NCI-H69 (cell line): ENCODE measurements at regions not wholly inside any gene's neighbourhood (a gene's known extent, or its start where the extent isn't known, plus 50 kb on each side); places are given as distances from the start of the nearest gene placed in this dataset.
A peak's percentile ranks its signal among the peaks of the same experiment; 100 is the strongest.

Experiments used
- DNase-seq: peaks from one replicate; lab custom pipeline; 2025; lab: John Stamatoyannopoulos, UW

GRCh38 chr11:113554526-113554925 lies 79.3 kb upstream of the DRD2 start:
- DNase-seq = peak; percentile 99

GRCh38 chr11:113553915-113554314 lies 78.7 kb upstream of the DRD2 start:
- peak; percentile 91 for DNase-seq

DNA sequence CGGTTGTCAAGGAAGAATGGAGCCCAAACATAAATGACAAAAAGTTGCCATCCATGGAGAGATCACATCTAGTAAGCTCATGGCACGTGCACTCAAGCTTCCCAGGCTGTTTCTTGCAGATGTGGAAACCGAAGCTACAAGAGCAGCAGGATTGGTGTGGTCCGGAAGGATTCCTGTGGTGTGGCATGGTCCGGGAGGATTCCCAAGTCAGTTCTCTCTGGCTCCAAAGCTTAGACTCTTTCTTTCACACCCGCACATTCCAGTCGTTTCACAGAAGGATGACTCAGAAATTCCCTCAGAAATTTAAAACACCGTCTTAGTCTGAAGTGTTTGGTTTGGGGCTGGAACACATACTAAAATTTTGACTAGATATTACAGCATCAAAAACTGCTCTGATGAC lies 78.0 kb upstream of the DRD2 start:
- DNase-seq = peak; percentile 37

- no peak for DNase-seq
These were observed 77.1 kb upstream of the DRD2 start for GRCh38 chr11:113552271-113552670.

DNA sequence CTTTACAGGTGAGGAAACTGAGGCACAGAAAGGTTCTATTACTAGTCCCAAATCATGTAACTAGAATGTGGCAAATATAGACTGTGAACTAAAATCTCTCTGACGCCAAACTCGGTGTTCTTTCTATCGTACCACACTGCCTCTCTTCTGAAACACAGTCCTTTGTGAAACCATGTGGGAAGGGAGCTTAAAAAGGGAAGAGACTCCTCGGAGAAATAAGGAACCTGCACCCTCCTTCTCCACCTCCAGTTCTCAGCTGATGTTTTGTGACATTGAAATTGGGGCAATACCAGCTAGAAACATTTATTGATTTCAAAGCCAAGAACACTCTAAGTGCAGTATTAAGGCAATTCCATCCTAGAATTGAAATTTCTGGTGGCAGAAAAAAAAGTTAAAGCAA lies 76.4 kb upstream of the DRD2 start:
- DNase-seq = no peak

GRCh38 chr11:113549611-113550578 lies 74.7 kb upstream of the DRD2 start:
- peak; percentile 92 for DNase-seq

DNA sequence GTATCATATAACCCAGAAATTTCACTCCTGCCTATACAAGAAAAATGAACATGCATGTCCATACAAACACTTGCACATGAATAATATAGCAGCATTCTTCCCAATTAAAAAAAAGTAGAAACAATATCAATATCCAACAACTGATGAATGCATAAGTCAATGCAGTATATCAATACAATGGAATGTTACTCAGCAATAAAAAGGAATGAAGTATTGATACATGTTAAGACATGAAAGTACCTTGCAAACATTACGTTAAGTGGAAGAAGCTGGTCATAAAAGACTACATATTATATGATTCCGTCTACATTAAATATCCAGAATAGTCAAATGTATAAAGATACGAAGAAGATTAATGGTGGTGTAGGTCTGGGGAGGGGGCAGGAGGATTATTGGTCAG lies 73.9 kb upstream of the DRD2 start:
- DNase-seq = no peak

DNA sequence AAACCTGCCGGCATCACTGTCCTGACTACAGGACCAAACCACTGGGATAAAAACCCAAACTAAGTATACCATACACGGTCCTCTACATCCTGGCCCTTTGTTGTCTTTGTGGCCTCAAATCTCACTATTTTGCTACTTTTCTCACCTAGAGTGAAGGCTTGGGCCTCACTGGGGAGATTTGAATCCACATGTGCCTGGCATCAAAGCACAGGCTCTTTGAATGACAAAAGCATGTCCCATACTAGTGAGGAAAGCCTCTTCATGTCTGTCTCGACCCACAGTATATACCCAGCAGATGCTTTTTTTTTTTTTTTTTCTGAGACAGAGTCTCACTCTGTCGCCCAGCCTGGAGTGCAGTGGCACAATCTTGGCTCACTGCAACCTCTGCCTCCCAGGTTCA lies 72.5 kb upstream of the DRD2 start:
- no peak for DNase-seq

DNA sequence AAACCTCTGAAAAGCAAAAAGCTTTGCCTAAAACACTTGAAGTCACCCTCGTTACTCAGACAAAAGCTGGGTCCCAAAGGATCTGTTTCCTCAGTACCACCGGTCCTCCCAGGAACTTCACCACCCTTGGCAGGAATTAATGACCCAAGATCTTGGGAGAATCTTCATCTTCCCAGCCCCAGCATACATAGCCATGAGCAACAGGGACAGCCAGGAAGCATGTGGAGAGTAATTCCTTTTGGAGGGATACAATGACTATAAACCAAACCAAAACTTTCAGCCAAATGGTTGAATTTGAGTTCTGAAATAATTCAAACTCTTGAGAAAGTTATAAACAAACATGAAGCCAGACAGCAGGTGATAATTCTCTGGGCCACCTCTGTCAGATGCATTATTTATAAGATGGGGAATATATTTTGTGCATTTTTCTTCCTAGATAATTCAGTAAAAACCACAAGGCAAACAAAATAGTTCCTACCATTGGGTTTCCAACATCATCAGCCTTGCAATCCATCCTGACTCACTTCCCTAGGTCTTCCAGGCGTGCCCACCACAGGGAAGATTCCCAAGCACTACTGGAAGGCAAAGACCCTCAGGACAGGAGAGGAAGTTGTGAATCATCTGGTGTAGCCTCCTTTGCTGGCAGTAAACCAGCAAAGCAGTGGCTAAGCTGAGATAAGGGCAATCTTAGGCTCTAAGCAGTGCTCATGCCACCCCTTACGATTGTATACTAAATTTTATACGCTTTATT lies 71.7 kb upstream of the DRD2 start:
- DNase-seq = no peak

- no peak for DNase-seq
These were observed 67.2 kb upstream of the DRD2 start for GRCh38 chr11:113542420-113542819.

- peak; percentile 93 for DNase-seq
These were observed 65.5 kb upstream of the DRD2 start for GRCh38 chr11:113540416-113541330.

DNA sequence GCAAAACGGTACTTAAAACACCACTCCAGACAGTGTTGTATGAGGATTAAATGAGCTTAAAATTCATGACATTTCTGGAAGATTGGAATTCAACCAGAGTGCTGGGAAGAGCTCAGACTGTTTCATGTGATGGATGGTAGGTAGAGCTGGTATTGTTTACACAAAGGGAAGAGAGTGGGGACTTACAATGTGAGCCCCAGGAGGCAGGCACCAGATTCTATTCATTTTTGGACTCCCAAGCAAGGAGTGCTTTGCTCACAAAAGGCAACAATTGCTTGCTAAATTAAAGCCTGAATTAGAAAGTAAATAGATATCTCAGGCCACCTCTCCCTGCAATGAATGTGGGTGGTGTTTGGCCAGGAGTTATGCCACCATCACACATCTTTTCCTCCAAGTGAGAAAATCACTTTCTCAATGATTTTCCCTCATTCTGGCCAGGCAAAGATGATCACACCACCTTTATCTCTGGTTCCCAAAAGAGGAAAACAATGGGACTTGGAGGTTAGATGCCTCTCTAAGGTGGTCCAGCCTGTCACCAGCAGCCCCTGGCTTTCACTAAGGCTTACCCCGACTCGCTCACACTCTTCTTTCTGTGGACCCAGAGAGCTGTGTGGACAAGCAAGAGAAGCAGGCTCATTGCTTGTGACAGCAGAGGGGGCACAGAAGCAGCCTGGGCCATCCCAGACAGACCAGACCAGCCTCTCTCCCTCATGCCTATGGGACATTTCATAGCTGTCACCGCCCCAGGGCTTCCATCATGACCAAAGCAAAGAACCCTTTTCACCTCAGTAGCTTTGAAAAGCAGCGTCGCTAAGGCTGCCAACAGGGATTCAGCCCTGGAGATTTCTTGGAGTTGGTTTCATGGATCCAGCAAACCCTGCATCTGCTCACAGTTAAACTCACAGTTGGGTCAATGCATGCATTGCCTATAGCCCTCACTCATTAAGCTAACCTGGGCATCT lies 63.5 kb upstream of the DRD2 start:
- DNase-seq = peak; percentile 98

DNA sequence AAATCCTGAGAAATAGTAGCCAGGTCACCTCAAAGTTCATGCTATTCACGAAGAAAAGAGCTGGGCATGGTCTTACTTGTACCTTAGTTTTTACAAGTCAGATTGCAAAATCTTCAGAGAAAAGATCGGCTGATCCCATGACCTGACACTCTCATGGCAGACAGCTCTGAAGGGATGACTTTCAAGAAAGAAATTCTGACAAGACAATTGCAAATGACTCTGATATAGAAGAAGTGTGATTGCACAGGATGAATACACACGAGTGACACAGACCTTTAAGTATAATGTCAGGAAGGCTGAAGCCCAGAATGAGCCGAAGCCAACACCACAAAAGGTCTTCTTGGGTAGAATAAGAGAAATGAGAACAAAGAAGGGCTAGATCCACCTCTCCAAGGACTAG lies 59.4 kb upstream of the DRD2 start:
- no peak for DNase-seq

GRCh38 chr11:113533425-113533698 lies 58.2 kb upstream of the DRD2 start:
- peak; percentile 90 for DNase-seq

DNA sequence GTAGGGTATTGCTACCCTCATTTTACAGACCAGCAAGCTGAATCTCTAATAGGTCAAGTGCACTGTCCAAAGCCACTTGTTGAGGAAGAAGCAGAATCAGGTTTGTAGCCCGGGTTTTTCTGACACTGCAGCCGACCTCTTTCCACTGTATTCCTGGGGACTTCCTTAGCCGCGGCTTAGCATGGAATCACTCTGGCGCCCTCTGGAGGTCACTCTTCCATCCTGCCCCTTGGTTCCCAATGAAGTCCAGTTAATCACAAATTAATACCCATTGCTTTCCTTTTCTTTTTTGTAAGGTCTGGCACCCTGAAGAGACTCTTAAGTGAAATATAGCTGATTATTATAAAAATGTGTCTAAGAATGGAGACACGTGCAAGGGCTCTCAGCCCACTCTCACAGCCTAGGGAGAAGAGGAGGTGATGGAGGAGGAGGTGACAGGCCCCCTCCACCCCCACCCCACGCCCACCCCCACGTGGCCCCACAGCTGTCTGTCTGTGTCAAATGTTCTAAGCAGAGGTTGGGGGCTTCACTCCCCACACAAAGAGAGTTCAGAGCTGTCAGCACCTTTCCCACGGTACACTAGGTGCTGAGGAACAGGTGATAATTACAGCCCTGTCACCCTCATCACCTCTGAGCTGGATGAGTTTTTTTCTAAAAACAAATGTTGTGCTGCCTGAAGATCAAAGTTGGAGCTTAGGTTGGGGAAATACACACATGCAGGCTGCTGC lies 57.7 kb upstream of the DRD2 start:
- peak; percentile 93 for DNase-seq

GRCh38 chr11:113531575-113532451 lies 56.6 kb upstream of the DRD2 start:
- peak; percentile 78 for DNase-seq

- peak; percentile 27 for DNase-seq
These were observed 55.9 kb upstream of the DRD2 start for GRCh38 chr11:113531083-113531482.

DNA sequence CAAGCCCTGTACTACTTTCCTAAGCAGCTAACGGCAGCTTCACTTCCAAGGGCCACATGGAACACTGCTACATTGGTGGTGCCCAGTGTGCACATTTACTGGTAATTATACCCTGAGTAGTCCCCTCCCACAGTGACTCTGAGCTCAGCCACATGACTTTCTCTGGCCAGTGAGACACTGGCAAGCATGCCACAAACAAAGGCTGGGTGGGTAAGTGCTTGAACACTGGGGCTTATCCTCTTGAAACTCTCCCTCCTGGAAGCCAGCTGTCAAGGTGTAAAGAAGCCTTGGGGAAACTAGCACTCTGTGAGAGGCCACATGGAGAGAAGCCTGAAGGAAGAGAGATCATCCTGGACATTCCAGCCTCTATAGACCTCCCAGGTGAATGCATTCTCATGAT lies 54.4 kb upstream of the DRD2 start:
- peak; percentile 81 for DNase-seq

DNA sequence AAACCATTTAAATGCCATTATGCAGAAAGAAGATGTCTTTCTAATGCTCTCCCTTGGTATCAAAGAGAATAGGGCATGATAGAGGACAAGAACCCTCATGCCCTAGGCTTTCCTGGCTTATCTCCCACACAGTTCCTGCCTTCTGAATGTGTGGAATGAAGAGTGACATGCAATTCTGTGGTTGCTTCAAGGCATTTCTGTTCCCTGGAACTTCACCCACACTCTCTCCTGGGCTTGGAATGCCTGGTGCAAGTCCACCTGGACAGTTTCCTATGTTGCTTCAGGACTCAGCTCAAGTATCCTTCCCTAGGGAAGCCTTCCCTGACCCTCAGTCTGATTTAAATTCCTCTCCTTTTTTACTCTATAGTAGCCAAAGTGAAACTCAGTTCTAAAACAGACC lies 53.8 kb upstream of the DRD2 start:
- peak; percentile 36 for DNase-seq
